GM13977 (cell line): ENCODE measurements at regions not wholly inside any gene's neighbourhood (a gene's known extent, or its start where the extent isn't known, plus 50 kb on each side); places are given as distances from the start of the nearest gene placed in this dataset.

Source experiments
- DNase-seq: peaks from one replicate; pipeline ENCODE4 v3.0.0; 2012; ENCODE audit warnings: low spot score
- in situ Hi-C: fragments of 300-500 bp; cut with MboI; formaldehyde crosslinking; loops from one replicate; pipeline ENCODE4 v1.12.0; 2022; ENCODE audit warnings: low sequenced_read_pairs, low pct_unique_long_range_greater_than_20kb, mixed read lengths, inconsistent platforms; ENCODE audit not compliant: unreplicated experiment
- TF ChIP-seq, protein P1 (sequence below): IDR thresholded peaks from 2 replicates; pipeline ENCODE4 v1.5.1; 2012; ENCODE audit warnings: mild to moderate bottlenecking, control low read depth; ENCODE audit not compliant: insufficient read depth; ENCODE audit errors: extremely low read depth, missing control alignments

DNA sequence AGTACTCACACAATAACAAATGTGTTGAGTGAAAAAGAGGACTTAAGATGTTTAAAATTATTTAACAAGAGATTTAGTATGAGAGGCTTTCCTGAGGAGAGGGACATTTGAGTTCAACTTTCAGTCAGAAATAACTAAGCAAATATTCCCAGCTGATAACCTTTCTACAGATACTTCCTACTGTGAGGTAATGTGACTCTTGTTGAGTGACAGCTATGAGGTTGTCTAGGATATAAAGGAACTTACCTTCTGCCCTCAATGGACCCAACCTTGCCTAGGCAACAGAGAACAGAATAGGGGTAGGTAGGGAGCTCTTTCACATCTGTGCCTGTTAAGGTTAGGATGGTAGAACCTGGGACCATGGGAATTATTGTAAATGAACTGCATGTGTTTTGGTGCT lies 54.7 kb downstream of the GLUD2 start:
- TF ChIP-seq, protein P1, sequence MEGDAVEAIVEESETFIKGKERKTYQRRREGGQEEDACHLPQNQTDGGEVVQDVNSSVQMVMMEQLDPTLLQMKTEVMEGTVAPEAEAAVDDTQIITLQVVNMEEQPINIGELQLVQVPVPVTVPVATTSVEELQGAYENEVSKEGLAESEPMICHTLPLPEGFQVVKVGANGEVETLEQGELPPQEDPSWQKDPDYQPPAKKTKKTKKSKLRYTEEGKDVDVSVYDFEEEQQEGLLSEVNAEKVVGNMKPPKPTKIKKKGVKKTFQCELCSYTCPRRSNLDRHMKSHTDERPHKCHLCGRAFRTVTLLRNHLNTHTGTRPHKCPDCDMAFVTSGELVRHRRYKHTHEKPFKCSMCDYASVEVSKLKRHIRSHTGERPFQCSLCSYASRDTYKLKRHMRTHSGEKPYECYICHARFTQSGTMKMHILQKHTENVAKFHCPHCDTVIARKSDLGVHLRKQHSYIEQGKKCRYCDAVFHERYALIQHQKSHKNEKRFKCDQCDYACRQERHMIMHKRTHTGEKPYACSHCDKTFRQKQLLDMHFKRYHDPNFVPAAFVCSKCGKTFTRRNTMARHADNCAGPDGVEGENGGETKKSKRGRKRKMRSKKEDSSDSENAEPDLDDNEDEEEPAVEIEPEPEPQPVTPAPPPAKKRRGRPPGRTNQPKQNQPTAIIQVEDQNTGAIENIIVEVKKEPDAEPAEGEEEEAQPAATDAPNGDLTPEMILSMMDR, result no peak
- in situ Hi-C loops, result no loop called here
- no peak for DNase-seq

DNA sequence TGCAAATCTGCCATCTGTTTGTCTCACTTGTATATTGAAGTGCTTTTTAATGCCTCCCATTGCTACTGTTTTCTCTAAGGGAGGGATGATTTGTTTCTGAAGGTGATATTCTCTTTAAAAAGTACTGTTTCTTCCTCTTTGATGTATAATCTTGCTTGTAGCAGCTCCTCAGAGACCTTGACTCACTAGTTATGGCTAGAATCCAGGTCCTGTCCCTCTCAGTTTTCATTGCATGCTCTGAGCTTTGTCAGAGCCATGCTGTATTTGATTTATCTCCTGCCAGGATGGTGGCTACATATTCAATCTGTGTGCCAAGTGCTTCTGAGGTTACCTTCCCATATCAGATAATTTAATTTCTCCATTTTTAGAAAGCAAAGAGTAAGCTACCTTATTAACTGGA lies 56.0 kb downstream of the GLUD2 start:
- TF ChIP-seq, protein P1, result no peak
- in situ Hi-C loops, result no loop called here
- DNase-seq, result no peak

DNA sequence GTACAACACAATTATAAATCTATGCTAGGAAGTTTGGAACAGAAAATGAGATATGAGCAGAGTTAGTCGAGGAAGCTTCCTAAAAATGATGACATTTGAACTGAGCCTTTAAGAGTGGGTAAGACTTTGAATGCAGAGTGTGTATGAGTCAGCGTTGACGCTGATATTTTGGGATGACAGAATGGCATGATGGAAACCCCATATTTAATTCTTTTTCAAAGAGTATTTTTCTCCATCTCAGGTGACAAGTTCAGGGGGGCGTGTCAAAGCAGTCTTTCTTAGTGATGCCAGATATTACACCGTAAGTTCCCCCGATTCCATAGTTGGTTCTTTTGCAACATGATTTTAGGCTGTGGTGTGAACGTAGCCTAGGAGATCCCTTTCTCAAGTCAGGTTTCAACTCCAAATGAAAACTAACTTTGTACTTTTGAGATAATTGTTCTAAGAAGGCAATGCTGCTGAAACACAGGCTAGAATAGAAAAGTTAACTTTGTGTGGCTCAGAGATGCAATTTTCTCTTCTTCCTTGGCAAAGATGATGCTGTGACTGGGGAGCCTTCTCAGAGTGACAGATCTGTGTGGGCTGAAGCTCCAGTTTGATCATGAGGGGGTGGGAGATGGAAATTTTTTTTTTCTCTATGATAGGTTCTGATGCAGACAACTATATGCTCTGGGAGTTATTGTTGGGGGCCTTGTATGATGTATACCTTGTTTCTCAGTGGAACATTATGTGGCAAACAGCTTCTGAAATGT lies 59.2 kb downstream of the GLUD2 start:
- in situ Hi-C loops, result no loop called here
- DNase-seq, result no peak
- TF ChIP-seq, protein P1, result no peak

DNA sequence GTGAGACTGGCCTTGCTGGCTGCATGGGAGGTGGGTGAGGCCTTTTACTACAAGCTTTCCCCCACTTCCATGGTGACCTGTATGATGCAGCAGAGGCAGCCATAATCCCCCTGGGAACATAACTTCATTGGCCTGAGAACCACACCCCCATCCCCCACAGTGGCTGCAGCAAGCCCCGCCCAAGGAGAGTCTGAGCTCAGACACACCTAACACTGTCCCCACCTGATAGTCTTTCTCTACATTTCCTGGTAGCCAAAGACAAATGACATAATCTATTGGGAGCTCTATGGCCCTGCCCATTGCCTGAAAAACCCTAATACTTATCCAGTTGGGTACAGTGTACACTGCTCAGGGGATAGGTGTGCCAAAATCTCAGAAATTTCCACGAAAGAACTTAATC lies 62.6 kb downstream of the GLUD2 start:
- no peak for DNase-seq
- TF ChIP-seq, protein P1, result no peak
- in situ Hi-C loops, result no loop called here

DNA sequence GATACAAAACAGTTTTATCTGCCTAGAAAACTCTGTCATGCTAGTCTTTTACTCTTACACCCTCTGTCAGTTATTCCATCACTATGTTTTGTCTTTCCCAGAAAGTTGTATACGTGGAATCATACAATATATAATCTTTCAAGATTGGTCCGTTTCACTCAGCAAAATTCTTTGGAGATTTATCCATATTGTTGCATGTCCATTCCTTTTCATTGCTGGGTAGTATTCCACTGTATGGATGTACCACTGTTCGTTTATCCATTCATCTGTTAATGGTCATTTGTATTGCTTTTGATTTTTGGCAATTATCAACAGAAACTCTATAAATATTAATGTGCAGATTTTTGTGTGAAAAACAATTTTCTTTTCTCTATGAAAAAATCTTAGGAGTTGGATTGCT lies 63.1 kb downstream of the GLUD2 start:
- TF ChIP-seq, protein P1, result no peak
- in situ Hi-C loops, result no loop called here
- DNase-seq, result no peak

DNA sequence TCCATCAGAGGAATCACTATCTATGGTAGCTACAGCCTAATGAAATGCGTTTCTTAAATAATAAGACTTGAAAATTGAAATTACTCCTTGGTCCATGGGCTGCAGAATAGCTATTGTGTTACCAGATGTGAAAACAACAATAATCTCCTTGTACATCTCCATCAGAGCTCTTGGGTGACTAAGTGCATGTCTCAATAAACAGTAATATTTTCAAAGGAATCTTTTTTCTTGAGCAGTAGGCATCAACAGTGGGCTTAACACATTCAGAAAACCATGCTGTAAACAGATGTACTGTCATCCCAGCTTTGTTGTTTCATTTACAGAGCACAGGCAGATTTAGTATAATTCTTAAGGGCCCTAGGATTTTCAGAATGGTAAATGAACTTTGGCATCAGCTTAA lies 67.3 kb downstream of the GLUD2 start:
- DNase-seq, result no peak
- TF ChIP-seq, protein P1, result no peak
- in situ Hi-C loops, result no loop called here
